Skeletal muscle satellite cell (primary cell): ENCODE measurements at regions not wholly inside any gene's neighbourhood (a gene's known extent, or its start where the extent isn't known, plus 50 kb on each side); places are given as distances from the start of the nearest gene placed in this dataset.
"Not testable (repeated sequence)": the region's sequence is repeated elsewhere in the genome, so short reads cannot be mapped to it uniquely, and the experiment has no call there.

ENCODE experiments used
- H3K27me3 ChIP-seq: 2 replicates; pipeline ENCODE4 v1.7.0; 2013; ENCODE audit warnings: low read length; ENCODE audit not compliant: control insufficient read depth, insufficient read depth
- H3K36me3 ChIP-seq: 2 replicates; pipeline ENCODE4 v1.7.0; 2013; ENCODE audit warnings: mild to moderate bottlenecking, control low read depth, low read length; ENCODE audit not compliant: insufficient read depth
- H3K4me1 ChIP-seq: 2 replicates; pipeline ENCODE4 v1.7.0; 2013; ENCODE audit warnings: low read length; ENCODE audit not compliant: control insufficient read depth, insufficient read depth
- H3K4me2 ChIP-seq: 2 replicates; pipeline ENCODE4 v1.7.0; 2013; ENCODE audit warnings: mild to moderate bottlenecking, low read length
- H3K4me3 ChIP-seq: 2 replicates; pipeline ENCODE4 v1.7.0; 2013; ENCODE audit warnings: low read length
- H3K9ac ChIP-seq: 2 replicates; pipeline ENCODE4 v1.7.0; 2013; ENCODE audit warnings: mild to moderate bottlenecking, low read depth, low read length, moderate library complexity
- H3K9me3 ChIP-seq: replicated peaks from 2 replicates; pipeline ENCODE4 v1.7.0; 2013; ENCODE audit warnings: mild to moderate bottlenecking, control low read depth, low read length

- no peak overlapping the region for H3K4me3 ChIP-seq
- peaks cover 8% of the 10 kb centered on the region for H3K9me3 ChIP-seq
- H3K4me1 ChIP-seq = no peaks in the 10 kb centered on the region
- no peak overlapping the region for H3K9ac ChIP-seq
- H3K36me3 ChIP-seq = no peaks in the 10 kb centered on the region
- no peak overlapping the region for H3K4me2 ChIP-seq
- H3K27me3 ChIP-seq = no peaks in the 10 kb centered on the region
Measured at GRCh38 chr2:129801575-129801974, 177.9 kb upstream of the RAB6C start.

- Histone ChIP-seq H3K4me2 (no peak overlapping the region), H3K36me3 (no peaks in the 10 kb centered on the region), H3K9me3 (peaks cover 8% of the 10 kb centered on the region)
Measured at GRCh38 chr2:129802290-129802689, 177.2 kb upstream of the RAB6C start.

GRCh38 chr2:129803032-129803431, 176.4 kb upstream of the RAB6C start:
- Histone ChIP-seq H3K27me3 (no peaks in the 10 kb centered on the region), H3K9ac (no peak overlapping the region), H3K9me3 (peaks cover under 1% of the 10 kb centered on the region), H3K36me3 (no peaks in the 10 kb centered on the region), H3K4me3 (no peak overlapping the region), H3K4me2 (no peak overlapping the region), H3K4me1 (no peaks in the 10 kb centered on the region)

More at GRCh38 chr2:129802290-129802689, 177.2 kb upstream of the RAB6C start:
- no peak overlapping the region for H3K4me3 ChIP-seq
- no peaks in the 10 kb centered on the region for H3K4me1 ChIP-seq
- H3K9ac ChIP-seq = no peak overlapping the region
- H3K27me3 ChIP-seq = no peaks in the 10 kb centered on the region

- no peaks in the 10 kb centered on the region for H3K4me1 ChIP-seq
- H3K9ac ChIP-seq = no peak overlapping the region
- no peaks in the 10 kb centered on the region for H3K9me3 ChIP-seq
- H3K4me3 ChIP-seq = no peak overlapping the region
- H3K4me2 ChIP-seq = no peak overlapping the region
- H3K27me3 ChIP-seq = no peaks in the 10 kb centered on the region
- no peaks in the 10 kb centered on the region for H3K36me3 ChIP-seq
Measured at GRCh38 chr2:129803871-129804270, 175.6 kb upstream of the RAB6C start.

- Histone ChIP-seq H3K4me2 (no peak overlapping the region), H3K36me3 (no peaks in the 10 kb centered on the region), H3K9me3 (no peaks in the 10 kb centered on the region), H3K4me3 (no peak overlapping the region), H3K9ac (no peak overlapping the region), H3K4me1 (no peaks in the 10 kb centered on the region), H3K27me3 (no peaks in the 10 kb centered on the region)
Measured at GRCh38 chr2:129805899-129806298, 173.6 kb upstream of the RAB6C start.

- Histone ChIP-seq H3K36me3 (no peaks in the 10 kb centered on the region), H3K4me3 (no peak overlapping the region), H3K27me3 (no peaks in the 10 kb centered on the region), H3K9ac (no peak overlapping the region), H3K4me1 (no peaks in the 10 kb centered on the region), H3K4me2 (no peak overlapping the region), H3K9me3 (peaks cover under 1% of the 10 kb centered on the region)
Measured at GRCh38 chr2:129806317-129806716, 173.1 kb upstream of the RAB6C start.

GRCh38 chr2:129806990-129807389, 172.5 kb upstream of the RAB6C start:
- Histone ChIP-seq H3K4me1 (no peaks in the 10 kb centered on the region), H3K9ac (no peak overlapping the region), H3K4me2 (no peak overlapping the region), H3K9me3 (peaks cover 3% of the 10 kb centered on the region), H3K4me3 (no peak overlapping the region), H3K36me3 (no peaks in the 10 kb centered on the region), H3K27me3 (no peaks in the 10 kb centered on the region)

GRCh38 chr2:129807642-129808338, 171.7 kb upstream of the RAB6C start:
- H3K36me3 ChIP-seq = not testable (repeated sequence)

GRCh38 chr2:129810521-129810920, 168.9 kb upstream of the RAB6C start:
- Histone ChIP-seq H3K4me1 (no peaks in the 10 kb centered on the region), H3K4me3 (no peak overlapping the region), H3K9ac (no peak overlapping the region), H3K4me2 (no peak overlapping the region), H3K9me3 (peaks cover 8% of the 10 kb centered on the region), H3K27me3 (no peaks in the 10 kb centered on the region), H3K36me3 (no peaks in the 10 kb centered on the region)

More at GRCh38 chr2:129807642-129808338, 171.7 kb upstream of the RAB6C start:
- H3K4me3 ChIP-seq, H3K27me3 ChIP-seq, H3K4me2 ChIP-seq, H3K9ac ChIP-seq, H3K4me1 ChIP-seq, H3K9me3 ChIP-seq: not testable (repeated sequence)

GRCh38 chr2:129812071-129812470, 167.4 kb upstream of the RAB6C start:
- H3K27me3 ChIP-seq = no peaks in the 10 kb centered on the region
- peaks cover 8% of the 10 kb centered on the region for H3K9me3 ChIP-seq
- no peaks in the 10 kb centered on the region for H3K36me3 ChIP-seq
- no peak overlapping the region for H3K9ac ChIP-seq
- H3K4me2 ChIP-seq = no peak overlapping the region
- no peak overlapping the region for H3K4me3 ChIP-seq
- no peaks in the 10 kb centered on the region for H3K4me1 ChIP-seq

GRCh38 chr2:129812654-129813053, 166.8 kb upstream of the RAB6C start:
- H3K4me2 ChIP-seq = no peak overlapping the region
- H3K4me1 ChIP-seq = no peaks in the 10 kb centered on the region
- H3K27me3 ChIP-seq = no peaks in the 10 kb centered on the region

GRCh38 chr2:129813404-129813803, 166.1 kb upstream of the RAB6C start:
- Histone ChIP-seq H3K9ac (no peak overlapping the region), H3K4me1 (no peaks in the 10 kb centered on the region), H3K27me3 (no peaks in the 10 kb centered on the region), H3K36me3 (no peaks in the 10 kb centered on the region), H3K4me3 (no peak overlapping the region), H3K9me3 (peaks cover 8% of the 10 kb centered on the region), H3K4me2 (no peak overlapping the region)

More at GRCh38 chr2:129812654-129813053, 166.8 kb upstream of the RAB6C start:
- H3K9me3 ChIP-seq = peaks cover 8% of the 10 kb centered on the region
- H3K4me3 ChIP-seq = no peak overlapping the region
- no peaks in the 10 kb centered on the region for H3K36me3 ChIP-seq
- no peak overlapping the region for H3K9ac ChIP-seq
